Adrenal gland (tissue), 9 donors: ENCODE measurements at regions not wholly inside any gene's neighbourhood (a gene's known extent, or its start where the extent isn't known, plus 50 kb on each side); places are given as distances from the start of the nearest gene placed in this dataset.
"Not testable (repeated sequence)": the region's sequence is repeated elsewhere in the genome, so short reads cannot be mapped to it uniquely, and the experiment has no call there.

Experiments
- DNase-seq, 7 donors: peaks; one replicate each; pipeline ENCODE4 v3.0.0-alpha.2; 2019 to 2020
- H3K27ac ChIP-seq, 5 donors: fragments of 200-600 bp; sonication (generic) in 4 of 5; 1 replicate in 3 of 5; 2 replicates in 2 of 5; pipeline versions ENCODE4 v1.5.1 to v1.8.0; 2016 to 2020; ENCODE audit warnings: mild to moderate bottlenecking in 1 of 5
- H3K27me3 ChIP-seq: fragments of 200-600 bp; 2 replicates; pipeline ENCODE4 v1.8.0; 2021
- H3K36me3 ChIP-seq, 2 donors: fragments of 200-600 bp; replicated peaks in 1 of 2; 1 replicate in 1 of 2; 2 replicates in 1 of 2; pipeline versions ENCODE4 v1.5.1 to v1.8.0; 2018 to 2022
- H3K4me1 ChIP-seq, 2 donors: fragments of 200-600 bp; replicated peaks in 1 of 2; 1 replicate in 1 of 2; 2 replicates in 1 of 2; pipeline versions ENCODE4 v1.5.1 to v1.8.0; 2018 to 2021
- H3K4me3 ChIP-seq, 4 donors: fragments of 200-600 bp; sonication (generic) in 3 of 4; one replicate each; pipeline ENCODE4 v1.5.1; 2016 to 2018
- H3K9me3 ChIP-seq, 3 donors: fragments of 200-600 bp; sonication (generic) in 1 of 3; replicated peaks in 1 of 3; 1 replicate in 2 of 3; 2 replicates in 1 of 3; pipeline versions ENCODE4 v1.5.1 to v1.8.0; 2016 to 2021
- POLR2A ChIP-seq, 2 donors: fragments of 450-650 bp; IDR thresholded peaks; one replicate each; pipeline ENCODE4 v1.6.1; 2017; ENCODE audit warnings: antibody characterized with exemption in 2 of 2, mild to moderate bottlenecking in 2 of 2, moderate library complexity in 1 of 2
- WGBS, 4 donors: extraction: QIAGEN DNeasy Blood & Tissue Kit in 2 of 4; methylation state at CpG; one replicate each; pipeline versions ENCODE4 v1.1.5 to v1.1.7; 2013 to 2017; 5-methylcytosine and 5-hydroxymethylcytosine counted together
- intact Hi-C, 2 donors: fragments of 100-400 bp; cut with DNase I; formaldehyde crosslinking; loops; one replicate each; pipeline versions ENCODE4 v1.14.1 to v1.15.0; 2022 to 2023
- TF ChIP-seq, protein P1 (sequence below), 6 experiments: fragments of 450-650 bp in 4 of 6; fragments of 200-600 bp in 2 of 6; sonication (generic) in 1 of 6; IDR thresholded peaks; 1 replicate in 5 of 6; 2 replicates in 1 of 6; pipeline versions ENCODE4 v1.5.1 to v1.8.0; 2016 to 2021; ENCODE audit warnings: antibody characterized with exemption in 6 of 6, mild to moderate bottlenecking in 2 of 6, moderate library complexity in 1 of 6
- donor health status: healthy with polysubstance abuse.
- donor health status: Bipolar disorder and iron deficiency.
- donor health status: DM: yes; HTN: yes; CAD: no.
- donor health status: DM: no; HTN: no; CAD: no.
- donor health status: DM: no; HTN: no; CAD: no.

DNA sequence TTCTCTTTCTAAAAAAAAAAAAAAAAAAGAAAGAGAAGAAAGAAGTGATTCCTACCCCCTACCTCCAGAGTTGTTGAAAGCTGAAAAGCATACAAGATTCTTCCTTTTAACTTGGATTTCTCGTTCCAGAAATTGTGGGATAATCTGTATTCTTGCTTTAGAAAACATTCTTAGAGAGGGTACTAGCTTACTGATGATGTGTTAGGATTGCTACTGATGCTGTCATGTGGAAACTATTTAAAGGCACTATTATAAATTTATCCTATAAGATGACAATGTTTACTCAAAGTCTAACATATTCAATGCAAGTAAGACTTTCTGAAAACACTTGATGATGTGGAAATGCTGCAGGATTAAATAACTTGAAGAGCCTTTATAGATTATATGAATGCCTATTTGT lies 204.0 kb upstream of the PUDP start:
- H3K9me3 ChIP-seq = no peaks in the 10 kb centered on the region
- no peak for DNase-seq
- no peak overlapping the region for H3K27ac ChIP-seq
- no peak overlapping the region for H3K4me3 ChIP-seq
- no peaks in the 10 kb centered on the region for H3K27me3 ChIP-seq
- intact Hi-C loops = no loop called here
- H3K4me1 ChIP-seq = no peaks in the 10 kb centered on the region
- TF ChIP-seq, protein P1, sequence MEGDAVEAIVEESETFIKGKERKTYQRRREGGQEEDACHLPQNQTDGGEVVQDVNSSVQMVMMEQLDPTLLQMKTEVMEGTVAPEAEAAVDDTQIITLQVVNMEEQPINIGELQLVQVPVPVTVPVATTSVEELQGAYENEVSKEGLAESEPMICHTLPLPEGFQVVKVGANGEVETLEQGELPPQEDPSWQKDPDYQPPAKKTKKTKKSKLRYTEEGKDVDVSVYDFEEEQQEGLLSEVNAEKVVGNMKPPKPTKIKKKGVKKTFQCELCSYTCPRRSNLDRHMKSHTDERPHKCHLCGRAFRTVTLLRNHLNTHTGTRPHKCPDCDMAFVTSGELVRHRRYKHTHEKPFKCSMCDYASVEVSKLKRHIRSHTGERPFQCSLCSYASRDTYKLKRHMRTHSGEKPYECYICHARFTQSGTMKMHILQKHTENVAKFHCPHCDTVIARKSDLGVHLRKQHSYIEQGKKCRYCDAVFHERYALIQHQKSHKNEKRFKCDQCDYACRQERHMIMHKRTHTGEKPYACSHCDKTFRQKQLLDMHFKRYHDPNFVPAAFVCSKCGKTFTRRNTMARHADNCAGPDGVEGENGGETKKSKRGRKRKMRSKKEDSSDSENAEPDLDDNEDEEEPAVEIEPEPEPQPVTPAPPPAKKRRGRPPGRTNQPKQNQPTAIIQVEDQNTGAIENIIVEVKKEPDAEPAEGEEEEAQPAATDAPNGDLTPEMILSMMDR (IDR thresholded peaks at IDR 0.05) = no peak
- TF ChIP-seq POLR2A (IDR thresholded peaks at IDR 0.05) = no peak
- H3K36me3 ChIP-seq = no peaks in the 10 kb centered on the region
- 70 to 77% (median 74%) methylated on average over 1 of the region's 1 CpG for WGBS, 4 donors

DNA sequence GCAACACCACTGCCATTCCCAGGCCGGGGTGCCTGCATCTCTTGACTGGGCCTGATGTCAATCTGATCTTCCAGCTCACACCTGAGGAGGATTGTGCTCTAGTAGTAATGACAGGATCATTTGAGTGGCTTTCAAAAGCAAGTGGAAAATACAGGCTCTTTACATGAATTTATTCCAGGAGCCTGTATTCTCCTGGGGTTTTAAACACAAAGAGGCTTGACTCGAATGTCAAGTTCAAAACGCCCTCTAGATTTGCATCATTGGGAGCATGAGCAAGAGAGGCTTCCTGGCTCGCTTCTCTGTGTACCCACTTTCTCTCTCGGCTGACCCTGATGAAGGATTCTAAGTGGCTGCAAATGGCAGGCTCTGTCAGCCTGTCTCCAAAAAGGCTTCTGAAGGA lies 199.5 kb upstream of the PUDP start:
- intact Hi-C loops = no loop called here

DNA sequence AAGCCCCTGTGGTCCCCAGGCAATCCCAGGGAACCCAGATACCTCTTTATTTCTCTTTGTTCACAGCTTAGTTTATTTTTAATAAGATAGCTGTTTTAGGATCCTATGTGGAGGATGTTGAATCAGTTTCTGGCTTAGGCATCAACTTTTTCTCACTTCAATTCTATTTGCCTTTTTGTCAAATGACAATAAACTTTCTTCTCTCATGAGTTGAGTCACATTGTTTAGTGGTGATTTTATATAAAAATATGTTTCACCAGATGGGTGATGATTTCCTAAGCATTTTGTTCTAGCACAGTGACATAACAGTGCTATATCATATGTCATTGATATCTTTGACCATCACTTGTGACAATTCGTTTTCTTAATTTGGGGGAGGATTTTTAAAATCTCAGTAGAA lies 198.1 kb upstream of the PUDP start:
- Histone ChIP-seq H3K36me3 (no peaks in the 10 kb centered on the region), H3K4me1 (no peaks in the 10 kb centered on the region), H3K27me3 (no peaks in the 10 kb centered on the region), H3K9me3 (no peaks in the 10 kb centered on the region), H3K4me3 (no peak overlapping the region), H3K27ac (no peak overlapping the region)
- no peak for TF ChIP-seq POLR2A (IDR thresholded peaks at IDR 0.05)
- TF ChIP-seq, protein P1 (IDR thresholded peaks at IDR 0.05) = no peak
- DNase-seq = no peak
- 68 to 90% (median 85%) methylated on average over 1 of the region's 1 CpG for WGBS, 4 donors
- intact Hi-C loops = no loop called here

More for the DNA sequence above, 199.5 kb upstream of the PUDP start:
- H3K9me3 ChIP-seq = no peaks in the 10 kb centered on the region
- no peak overlapping the region for H3K27ac ChIP-seq
- no peaks in the 10 kb centered on the region for H3K27me3 ChIP-seq
- no peaks in the 10 kb centered on the region for H3K36me3 ChIP-seq
- 77 to 88% (median 83%) methylated on average over 5 of the region's 5 CpGs for WGBS, 4 donors
- H3K4me3 ChIP-seq = no peak overlapping the region
- H3K4me1 ChIP-seq = no peaks in the 10 kb centered on the region
- TF ChIP-seq, protein P1 (IDR thresholded peaks at IDR 0.05) = no peak
- TF ChIP-seq POLR2A (IDR thresholded peaks at IDR 0.05) = no peak
- DNase-seq = no peak

DNA sequence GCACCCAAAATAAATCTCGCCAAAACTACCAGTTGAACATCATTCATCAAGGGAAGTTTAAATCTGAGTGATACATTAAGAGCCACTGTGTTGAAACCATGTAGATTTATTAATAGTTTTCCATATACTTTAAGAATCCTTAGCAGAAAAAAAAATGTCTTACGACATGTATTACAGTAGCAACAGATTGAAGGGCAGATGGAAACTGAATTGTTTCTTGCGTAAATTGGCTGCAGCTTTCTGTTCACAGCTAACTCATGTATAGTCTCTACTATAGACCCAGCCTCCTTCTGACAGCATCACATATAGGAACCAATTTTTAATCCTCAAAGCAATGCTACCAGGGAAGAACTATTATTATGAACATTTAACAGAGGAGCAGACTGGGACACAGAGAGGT lies 195.2 kb upstream of the PUDP start:
- TF ChIP-seq, protein P1 (IDR thresholded peaks at IDR 0.05) = no peak
- TF ChIP-seq POLR2A (IDR thresholded peaks at IDR 0.05) = no peak
- Histone ChIP-seq H3K36me3 (no peaks in the 10 kb centered on the region), H3K4me3 (no peak overlapping the region), H3K27ac (no peak overlapping the region), H3K9me3 (no peaks in the 10 kb centered on the region), H3K27me3 (no peaks in the 10 kb centered on the region), H3K4me1 (no peaks in the 10 kb centered on the region)
- intact Hi-C loops = no loop called here
- DNase-seq = no peak
- WGBS, 4 donors = 94 to 96% (median 94%) methylated on average over 3 of the region's 3 CpGs

DNA sequence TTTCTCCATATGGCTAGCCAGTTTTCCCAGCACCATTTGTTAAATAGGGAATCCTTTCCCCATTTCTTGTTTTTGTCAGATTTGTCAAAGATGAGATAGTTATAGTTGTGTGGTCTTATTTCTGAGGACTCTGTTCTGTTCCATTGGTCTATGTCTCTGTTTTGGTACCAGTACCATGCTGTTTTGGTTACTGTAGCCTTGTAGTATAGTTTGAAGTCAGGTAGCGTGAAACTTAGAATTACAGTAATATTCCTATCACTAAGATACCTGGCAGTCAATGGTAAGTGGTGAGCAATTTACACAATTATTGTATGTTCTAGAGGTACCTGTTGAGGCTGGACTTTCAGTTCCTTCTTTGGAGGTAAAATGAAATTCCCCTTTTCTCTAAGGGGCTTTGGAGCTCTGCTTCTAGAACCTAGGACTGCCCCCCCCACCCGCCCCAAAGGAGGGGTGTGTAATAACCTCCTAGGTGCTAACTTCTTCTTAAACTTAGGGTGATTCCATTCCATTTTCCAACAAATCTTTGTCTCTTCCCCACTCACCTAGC lies 187.9 kb upstream of the PUDP start:
- H3K36me3 ChIP-seq, H3K27me3 ChIP-seq, DNase-seq, intact Hi-C loops, H3K9me3 ChIP-seq, H3K27ac ChIP-seq, H3K4me3 ChIP-seq, H3K4me1 ChIP-seq: not testable (repeated sequence)
- 78 to 96% (median 85%) methylated on average over 2 of the region's 2 CpGs for WGBS, 4 donors
